T1000 (cell line): ENCODE measurements at regions not wholly inside any gene's neighbourhood (a gene's known extent, or its start where the extent isn't known, plus 50 kb on each side); places are given as distances from the start of the nearest gene placed in this dataset.

Experiments
- DNase-seq: peaks from one replicate; lab custom pipeline; 2025; ENCODE audit warnings: mixed read lengths; lab: John Stamatoyannopoulos, UW

GRCh38 chr16:64165368-64165767, 956.5 kb downstream of the CDH11 start:
- DNase-seq = no peak

- DNase-seq = no peak
Observed at GRCh38 chr16:64162613-64163375, 959.1 kb downstream of the CDH11 start.

GRCh38 chr16:64159976-64160375, 961.9 kb downstream of the CDH11 start:
- no peak for DNase-seq

GRCh38 chr16:64158941-64159588, 962.8 kb downstream of the CDH11 start:
- no peak for DNase-seq

GRCh38 chr16:64153718-64154117, 968.1 kb downstream of the CDH11 start:
- peak; percentile 12 for DNase-seq

GRCh38 chr16:64151990-64152767, 969.7 kb downstream of the CDH11 start:
- no peak for DNase-seq

GRCh38 chr16:64150193-64150592, 971.7 kb downstream of the CDH11 start:
- DNase-seq = no peak

GRCh38 chr16:64149756-64150155, 972.1 kb downstream of the CDH11 start:
- no peak for DNase-seq

GRCh38 chr16:64148356-64148755, 973.5 kb downstream of the CDH11 start:
- DNase-seq = no peak

- DNase-seq = no peak
Observed at GRCh38 chr16:64147941-64148340, 973.9 kb downstream of the CDH11 start.

- DNase-seq = no peak
Observed at GRCh38 chr16:64144617-64145016, 977.2 kb downstream of the CDH11 start.

- no peak for DNase-seq
Observed at GRCh38 chr16:64138621-64139020, 983.2 kb downstream of the CDH11 start.

- no peak for DNase-seq
Observed at GRCh38 chr16:64138006-64138405, 983.9 kb downstream of the CDH11 start.

- DNase-seq = no peak
Observed at GRCh38 chr16:64136743-64137142, 985.1 kb downstream of the CDH11 start.

GRCh38 chr16:64136314-64136713, 985.5 kb downstream of the CDH11 start:
- no peak for DNase-seq

GRCh38 chr16:64133366-64133765, 988.5 kb downstream of the CDH11 start:
- no peak for DNase-seq

GRCh38 chr16:64132759-64133361, 989.0 kb downstream of the CDH11 start:
- DNase-seq = no peak

GRCh38 chr16:64132190-64132589, 989.7 kb downstream of the CDH11 start:
- DNase-seq = no peak

- DNase-seq = no peak
Observed at GRCh38 chr16:64131423-64131822, 990.4 kb downstream of the CDH11 start.

GRCh38 chr16:64130140-64130539, 991.7 kb downstream of the CDH11 start:
- no peak for DNase-seq

- no peak for DNase-seq
Observed at GRCh38 chr16:64122177-64122576, 999.7 kb downstream of the CDH11 start.

- DNase-seq = no peak
Observed at GRCh38 chr16:64121473-64121872, 1000.4 kb downstream of the CDH11 start.
